ENCODE measurements at regions not wholly inside any gene's neighbourhood (a gene's known extent, or its start where the extent isn't known, plus 50 kb on each side); places are given as distances from the start of the nearest gene placed in this dataset.
"Not testable (repeated sequence)": the region's sequence is repeated elsewhere in the genome, so short reads cannot be mapped to it uniquely, and the experiment has no call there.

DNA sequence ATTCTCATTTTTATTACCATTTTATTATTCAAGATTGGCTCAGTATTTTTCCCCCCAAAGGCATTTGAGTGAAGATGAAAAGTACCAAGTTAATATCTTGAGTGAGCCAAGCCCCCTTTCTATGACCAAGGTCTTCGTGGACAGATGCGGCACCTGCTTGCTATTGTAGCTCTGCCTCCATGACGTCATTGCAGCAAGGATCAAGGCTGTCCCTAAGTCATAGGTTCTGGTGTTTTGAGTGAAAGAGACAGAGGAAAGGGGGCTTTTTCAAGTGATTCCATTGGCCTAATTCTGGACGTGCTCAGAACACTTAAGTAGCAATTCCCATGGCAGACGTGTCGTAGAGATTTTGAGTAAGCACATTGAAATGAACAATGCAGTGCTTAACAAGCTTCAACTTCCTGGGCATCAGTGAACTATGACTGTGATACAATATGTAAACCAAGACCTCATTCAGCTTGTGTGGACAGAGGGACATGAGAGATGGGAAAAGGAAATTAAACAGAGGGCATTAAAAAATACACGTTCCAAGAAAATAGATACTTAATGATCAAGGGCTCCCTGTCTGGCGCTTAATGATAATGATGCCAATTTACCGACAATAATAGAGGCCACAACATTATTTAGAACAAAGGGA lies 248.7 kb upstream of the NPVF start:
- Mint-ChIP-seq H3K9me3 (no peaks in the 10 kb centered on the region), H3K4me1 (no peaks in the 10 kb centered on the region), H3K27me3 (peaks cover 16 to 41% (median 18%) of the 10 kb centered on the region in 3 donors), H3K4me3 (no peak overlapping the region), H3K27ac (peak overlapping the region in 1 of 6 donors; percentile 71), H3K36me3 (no peaks in the 10 kb centered on the region)
- no peak for ATAC-seq (ENCODE audit: low read depth in 2 of 2)
- no peak for DNase-seq

DNA sequence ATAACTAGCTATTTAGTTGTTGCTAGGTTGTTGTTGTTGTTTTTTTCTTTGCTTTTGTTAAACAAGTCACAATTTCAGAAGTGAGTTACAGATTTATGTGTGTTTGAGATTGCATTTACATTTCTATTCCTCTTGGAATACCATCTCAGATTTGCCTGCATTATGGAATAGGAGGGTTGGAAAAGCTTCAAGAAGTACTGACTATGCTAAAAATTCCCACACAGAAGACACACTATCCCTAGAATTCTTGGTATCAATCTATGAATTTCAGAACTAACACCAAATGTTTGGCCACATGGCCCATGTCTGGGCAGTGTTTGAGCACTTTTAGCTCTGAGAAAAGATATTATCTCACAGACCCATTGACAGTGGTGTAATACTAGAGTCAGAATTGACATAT lies 249.9 kb upstream of the NPVF start:
- H3K27me3 Mint-ChIP-seq: peaks cover 7 to 40% (median 12%) of the 10 kb centered on the region in 3 donors
- H3K27ac Mint-ChIP-seq; H3K36me3 Mint-ChIP-seq; H3K4me3 Mint-ChIP-seq; ATAC-seq (ENCODE audit: low read depth in 2 of 2); H3K4me1 Mint-ChIP-seq; DNase-seq; H3K9me3 Mint-ChIP-seq: not testable (repeated sequence)

DNA sequence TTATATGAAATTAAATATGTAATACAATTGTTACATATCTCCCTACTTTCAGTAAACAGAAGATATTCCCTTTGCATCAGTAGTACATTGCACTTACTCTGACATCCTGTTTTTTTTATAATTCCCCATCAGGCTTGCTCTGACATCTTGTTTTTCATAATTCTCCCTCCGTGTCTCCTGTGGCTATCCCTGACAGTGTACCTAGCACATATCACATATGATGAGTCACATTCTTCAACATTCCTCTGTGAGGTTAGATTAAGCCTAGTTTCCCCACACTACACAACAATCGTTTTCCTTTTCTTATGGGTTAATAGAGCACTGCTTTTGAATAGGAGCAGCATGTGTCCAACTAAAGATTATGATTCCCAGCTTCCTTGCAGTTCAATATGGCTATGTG lies 250.6 kb upstream of the NPVF start:
- Mint-ChIP-seq H3K27me3 (peaks cover 6 to 33% (median 6%) of the 10 kb centered on the region in 3 donors), H3K27ac (no peak overlapping the region)

DNA sequence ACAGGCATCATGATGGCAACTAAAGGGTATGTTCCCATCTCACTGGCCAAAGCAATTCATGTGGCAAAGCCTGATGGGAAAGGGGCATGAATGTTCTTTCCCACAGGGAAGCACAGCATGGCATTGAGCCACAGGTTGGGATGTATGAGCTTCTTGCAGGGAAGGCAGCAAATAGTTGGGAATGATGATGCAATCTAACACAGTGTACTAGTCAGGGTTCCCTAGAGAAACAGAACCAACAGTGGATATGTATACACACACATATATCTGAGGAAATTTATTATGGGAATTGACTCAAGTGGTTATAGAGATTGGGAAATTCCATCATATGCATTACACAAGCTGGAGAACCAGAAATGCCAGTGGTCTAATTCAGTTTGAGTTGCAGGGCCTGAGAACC lies 253.6 kb upstream of the NPVF start:
- Mint-ChIP-seq H3K4me1 (peaks cover 0 to 4% (median 0%) of the 10 kb centered on the region in 3 donors), H3K27me3 (peaks cover 5 to 21% (median 6%) of the 10 kb centered on the region in 3 donors), H3K36me3 (no peaks in the 10 kb centered on the region), H3K4me3 (no peak overlapping the region), H3K9me3 (peaks cover 0 to 2% (median 0%) of the 10 kb centered on the region in 7 donors), H3K27ac (no peak overlapping the region)
- no peak for ATAC-seq (ENCODE audit: low read depth in 2 of 2)
- DNase-seq: no peak

More for the DNA sequence above, 250.6 kb upstream of the NPVF start:
- Mint-ChIP-seq H3K4me1 (no peaks in the 10 kb centered on the region), H3K9me3 (peaks cover 0 to 2% (median 0%) of the 10 kb centered on the region in 7 donors), H3K4me3 (no peak overlapping the region), H3K36me3 (no peaks in the 10 kb centered on the region)
- ATAC-seq (ENCODE audit: low read depth in 2 of 2): no peak
- DNase-seq: no peak

DNA sequence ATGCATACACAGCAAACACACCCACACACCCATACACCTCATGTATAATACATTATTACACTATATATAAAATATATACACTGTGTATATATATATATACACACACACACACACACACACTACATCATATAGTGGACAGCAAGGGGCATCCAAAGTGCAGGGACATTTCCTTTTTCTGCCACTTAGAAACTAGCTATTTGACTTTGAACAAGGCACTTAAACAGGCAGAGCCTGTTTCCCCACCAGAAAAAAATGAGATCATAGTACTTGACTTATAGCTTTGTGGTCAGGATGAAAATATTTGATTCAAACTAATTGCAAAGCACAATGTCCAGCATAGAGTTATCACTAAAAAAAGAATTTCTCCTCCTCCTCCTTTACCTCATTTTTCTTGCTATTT lies 254.3 kb upstream of the NPVF start:
- no peaks in the 10 kb centered on the region for H3K36me3 Mint-ChIP-seq
- DNase-seq (no peak), ATAC-seq (ENCODE audit: low read depth in 2 of 2) (no peak)
- peaks cover 0 to 15% (median 0%) of the 10 kb centered on the region in 3 donors for H3K27me3 Mint-ChIP-seq
- H3K27ac Mint-ChIP-seq: no peak overlapping the region
- H3K9me3 Mint-ChIP-seq: peaks cover 0 to 2% (median 0%) of the 10 kb centered on the region in 7 donors
- H3K4me1 Mint-ChIP-seq: peaks cover 0 to 4% (median 0%) of the 10 kb centered on the region in 3 donors
- H3K4me3 Mint-ChIP-seq: no peak overlapping the region

DNA sequence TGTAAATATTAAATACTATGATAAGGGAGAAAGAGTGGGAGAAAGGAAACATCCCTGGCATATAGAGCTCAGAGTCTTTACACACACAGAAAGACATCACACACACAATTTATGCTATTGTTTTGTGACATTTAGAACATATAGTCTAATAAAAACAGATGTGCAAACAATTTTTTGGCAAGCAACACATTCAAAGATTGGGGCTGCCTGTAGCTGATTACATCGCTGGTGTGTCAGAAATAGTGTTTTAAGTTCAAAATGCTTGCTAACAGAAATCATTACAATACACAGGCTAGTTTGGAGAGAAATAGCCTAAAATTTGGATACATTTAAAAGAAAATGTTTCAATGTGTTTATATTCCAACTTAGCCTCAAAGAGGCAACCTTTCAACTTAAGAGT lies 256.7 kb upstream of the NPVF start:
- H3K27me3 Mint-ChIP-seq: peaks cover 0 to 6% (median 0%) of the 10 kb centered on the region in 3 donors
- H3K4me3 Mint-ChIP-seq: no peak overlapping the region
- H3K4me1 Mint-ChIP-seq: peaks cover 0 to 4% (median 0%) of the 10 kb centered on the region in 3 donors
- DNase-seq (no peak), ATAC-seq (ENCODE audit: low read depth in 2 of 2) (no peak)
- no peaks in the 10 kb centered on the region for H3K36me3 Mint-ChIP-seq
- H3K27ac Mint-ChIP-seq: no peak overlapping the region
- peaks cover 0 to 9% (median 0%) of the 10 kb centered on the region in 7 donors for H3K9me3 Mint-ChIP-seq

DNA sequence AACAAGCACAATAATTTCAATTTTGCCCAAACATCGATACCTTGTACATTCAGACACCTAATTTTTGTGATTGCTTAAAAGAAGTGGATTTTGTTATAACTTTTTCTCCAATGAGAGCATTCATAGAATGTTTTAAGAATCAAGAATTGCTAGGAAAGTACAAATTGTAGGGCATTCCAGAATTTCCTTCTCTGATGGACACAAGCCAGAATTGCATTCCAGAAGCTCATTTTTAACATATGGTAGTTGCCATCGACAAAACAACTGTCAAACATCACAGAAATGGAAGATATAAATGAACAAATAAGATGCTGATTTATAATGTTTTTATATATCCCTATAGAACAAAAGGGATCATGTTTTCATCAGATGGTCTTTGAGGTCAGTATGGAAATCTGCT lies 258.4 kb upstream of the NPVF start:
- Mint-ChIP-seq H3K36me3 (no peaks in the 10 kb centered on the region), H3K9me3 (peaks cover 0 to 9% (median 0%) of the 10 kb centered on the region in 7 donors), H3K27me3 (peaks cover 0 to 6% (median 0%) of the 10 kb centered on the region in 3 donors), H3K4me1 (peaks cover 0 to 4% (median 0%) of the 10 kb centered on the region in 3 donors), H3K4me3 (no peak overlapping the region), H3K27ac (no peak overlapping the region)
- DNase-seq (no peak), ATAC-seq (ENCODE audit: low read depth in 2 of 2) (no peak)

DNA sequence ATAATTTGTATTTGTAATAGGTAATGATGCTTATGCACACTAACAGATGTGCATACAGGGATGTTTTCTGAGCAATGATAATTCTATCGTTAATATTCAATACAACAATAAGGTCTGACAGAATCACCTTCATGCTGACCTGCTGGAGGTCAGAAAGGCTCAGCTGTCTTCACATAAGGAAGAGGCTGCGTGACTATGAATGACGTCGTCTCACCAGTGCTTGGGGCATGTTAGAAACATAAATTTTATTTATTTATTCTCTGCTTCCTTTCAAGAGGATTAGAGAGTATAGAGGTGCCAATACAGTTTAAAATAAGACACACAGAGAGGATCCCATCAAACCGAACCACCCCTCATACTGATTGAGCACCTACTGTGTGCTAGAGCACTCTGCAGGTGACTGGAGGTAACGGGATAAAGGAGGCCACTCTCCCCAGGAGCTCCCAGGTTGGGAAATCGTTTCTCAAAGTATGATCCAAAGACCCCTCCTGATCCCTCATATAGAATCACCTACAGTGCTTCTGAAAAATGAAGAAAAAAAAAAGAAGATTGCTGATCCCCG lies 265.6 kb upstream of the NPVF start:
- Mint-ChIP-seq H3K9me3 (peaks cover 0 to 1% (median 0%) of the 10 kb centered on the region in 7 donors), H3K27me3 (no peaks in the 10 kb centered on the region), H3K4me1 (peaks cover 9 to 10% (median 10%) of the 10 kb centered on the region in 3 donors), H3K36me3 (no peaks in the 10 kb centered on the region), H3K4me3 (no peak overlapping the region), H3K27ac (peak overlapping the region in 1 of 6 donors; percentile 9)
- DNase-seq: no peak
- no peak for ATAC-seq (ENCODE audit: low read depth in 2 of 2)

DNA sequence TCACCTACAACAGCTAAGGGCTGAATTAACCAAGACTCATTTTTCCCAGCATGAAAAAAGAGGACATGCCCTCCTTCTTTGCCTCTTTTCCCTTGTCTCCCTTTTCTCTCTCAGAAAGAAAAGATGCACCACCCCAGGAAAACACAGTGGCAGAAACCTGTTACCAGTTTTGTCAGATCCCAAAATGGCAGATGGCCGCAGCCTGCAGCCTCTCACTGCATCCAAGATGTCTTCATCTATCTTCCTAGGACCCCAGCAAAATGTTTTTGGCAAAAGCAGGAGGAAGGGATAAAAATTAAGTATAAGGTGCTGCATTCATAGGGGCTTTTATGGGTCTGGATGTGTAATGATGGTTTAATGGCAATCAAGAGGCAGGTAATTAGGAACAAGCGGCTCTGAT lies 266.6 kb upstream of the NPVF start:
- Mint-ChIP-seq H3K9me3 (no peaks in the 10 kb centered on the region), H3K27ac (peak overlapping the region in 1 of 6 donors; percentile 73), H3K36me3 (no peaks in the 10 kb centered on the region), H3K4me3 (peak overlapping the region in 2 of 8 donors; percentile 21 to 87), H3K27me3 (no peaks in the 10 kb centered on the region), H3K4me1 (peaks cover 9 to 10% (median 10%) of the 10 kb centered on the region in 3 donors)
- ATAC-seq (ENCODE audit: low read depth in 2 of 2): no peak
- DNase-seq: no peak

DNA sequence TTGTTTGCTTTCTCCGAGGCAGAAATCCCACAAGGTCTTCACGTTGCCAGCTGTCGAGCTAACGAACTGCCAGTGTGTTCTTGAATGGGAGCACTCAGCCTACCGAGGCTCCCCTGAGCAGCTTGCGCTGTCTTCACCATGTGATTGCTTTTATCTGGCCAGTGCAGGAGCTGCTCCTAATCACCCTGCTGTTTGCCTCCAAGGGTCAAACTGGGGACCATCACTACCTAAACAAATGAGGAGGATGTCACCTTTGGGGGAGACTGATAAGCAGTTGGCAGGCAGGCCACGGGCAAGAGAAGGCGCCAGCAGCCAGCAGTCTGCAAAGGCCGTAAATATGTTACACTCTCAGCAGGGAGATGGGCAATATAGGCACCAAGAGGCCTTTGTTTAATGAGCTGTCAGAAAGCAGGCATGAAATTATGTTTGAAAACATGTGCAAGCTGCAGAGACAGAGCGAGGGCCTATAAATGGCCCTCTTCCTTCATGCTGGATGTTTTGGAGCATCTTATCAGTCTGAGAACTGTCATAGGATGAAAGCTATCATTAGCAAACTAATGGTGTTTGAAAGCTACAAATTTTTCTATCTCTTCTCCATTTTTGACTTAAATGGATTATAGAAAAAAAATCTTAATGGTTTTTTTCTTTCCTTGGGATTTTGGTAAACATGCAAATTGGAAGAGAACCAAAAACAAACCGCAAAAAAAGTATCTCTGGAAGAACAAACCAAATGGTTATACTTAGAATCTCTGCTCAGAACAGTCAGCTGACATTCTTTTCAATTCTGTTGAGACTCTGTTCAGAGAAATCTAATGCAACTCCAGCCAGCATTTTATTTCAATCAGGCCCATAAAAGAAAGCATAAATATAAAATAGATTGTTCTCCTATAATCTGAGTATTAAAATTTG lies 267.3 kb upstream of the NPVF start:
- peaks cover 9 to 10% (median 10%) of the 10 kb centered on the region in 3 donors for H3K4me1 Mint-ChIP-seq
- DNase-seq (no peak), ATAC-seq (ENCODE audit: low read depth in 2 of 2) (no peak)
- H3K27ac Mint-ChIP-seq: peak overlapping the region in 2 of 6 donors; percentile 73 to 86
- H3K27me3 Mint-ChIP-seq: no peaks in the 10 kb centered on the region
- H3K4me3 Mint-ChIP-seq: peak overlapping the region in 5 of 8 donors; percentile 10 to 87 (median 22)
- no peaks in the 10 kb centered on the region for H3K9me3 Mint-ChIP-seq
- H3K36me3 Mint-ChIP-seq: no peaks in the 10 kb centered on the region

DNA sequence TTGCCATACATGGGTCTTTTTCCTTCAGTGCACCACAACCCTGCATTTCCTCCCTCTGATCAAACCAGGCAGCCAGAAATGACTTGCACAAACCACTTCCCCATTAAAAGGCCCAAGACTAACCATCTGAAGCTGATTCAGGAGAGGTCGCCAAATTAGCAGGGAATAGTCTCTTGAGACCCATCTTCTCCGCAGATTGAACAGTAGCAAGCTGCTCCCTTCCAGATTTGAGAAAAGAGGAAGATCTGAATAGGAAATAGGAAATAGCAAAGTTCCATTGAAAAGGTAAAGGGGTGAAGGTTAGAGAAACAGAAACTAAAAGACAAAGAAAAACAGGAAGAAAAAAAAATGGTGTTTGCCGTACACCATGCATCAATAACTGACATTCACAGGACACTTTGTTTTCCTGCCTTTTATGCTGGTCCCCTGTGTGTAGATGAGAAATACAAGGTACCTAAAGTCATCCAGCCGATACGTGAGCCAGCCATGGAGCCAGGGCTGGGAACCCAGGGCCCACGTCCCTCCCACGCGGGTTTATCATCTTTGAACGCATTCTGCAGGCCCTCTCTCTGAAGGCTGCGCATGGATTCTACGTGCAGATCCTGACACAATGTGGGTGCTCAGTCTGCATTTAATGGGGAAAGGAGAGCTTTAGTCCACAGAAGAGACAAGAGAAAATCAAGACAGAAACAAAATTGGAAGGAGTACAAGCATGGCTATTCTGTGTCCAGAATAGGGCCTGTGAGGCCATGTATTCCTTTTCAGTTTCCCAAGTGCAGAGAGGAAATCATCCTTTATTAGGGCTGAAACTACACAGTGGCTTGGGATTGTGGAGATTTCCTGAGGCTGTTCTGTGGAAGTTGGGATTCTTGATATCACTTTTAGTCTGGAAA lies 268.4 kb upstream of the NPVF start:
- DNase-seq: peak; percentile 37
- Mint-ChIP-seq H3K27ac (peak overlapping the region; percentile 86 to 97 (median 94)), H3K36me3 (peaks cover 0 to 3% of the 10 kb centered on the region in 2 donors), H3K4me1 (peaks cover 9 to 10% (median 10%) of the 10 kb centered on the region in 3 donors), H3K9me3 (no peaks in the 10 kb centered on the region), H3K27me3 (peaks cover 0 to 5% (median 2%) of the 10 kb centered on the region in 3 donors), H3K4me3 (peak overlapping the region; percentile 80 to 98 (median 88))
- ATAC-seq (ENCODE audit: low read depth in 2 of 2): peak; percentile 91

DNA sequence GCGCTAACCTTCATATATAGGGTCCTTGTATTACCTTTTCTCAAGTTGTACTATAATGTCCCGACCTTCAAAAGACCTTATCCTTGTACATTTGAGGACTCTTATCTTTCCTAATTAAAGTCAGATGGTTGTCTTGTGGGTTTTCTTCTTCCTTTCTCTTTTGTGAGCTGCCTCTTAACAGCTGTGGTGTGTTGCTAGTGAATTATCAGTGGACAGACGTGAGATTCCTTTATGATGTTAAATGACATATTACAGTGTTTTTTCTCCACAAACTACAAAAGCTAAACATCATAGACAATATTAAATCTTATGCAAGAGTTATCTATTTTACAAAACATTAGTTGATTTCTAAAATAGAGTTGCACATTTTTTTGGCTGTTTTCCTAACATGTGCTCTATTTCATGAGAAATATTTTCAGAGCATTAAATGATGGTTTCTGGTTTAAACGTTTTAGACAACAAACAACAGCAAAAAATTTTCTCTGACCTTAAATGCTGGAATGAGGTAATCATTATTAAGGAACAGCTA lies 272.2 kb upstream of the NPVF start:
- H3K9me3 Mint-ChIP-seq: no peaks in the 10 kb centered on the region
- DNase-seq: no peak
- H3K27ac Mint-ChIP-seq: no peak overlapping the region
- peaks cover 9 to 10% (median 10%) of the 10 kb centered on the region in 3 donors for H3K4me1 Mint-ChIP-seq
- ATAC-seq (ENCODE audit: low read depth in 2 of 2): no peak
- peaks cover 0 to 7% of the 10 kb centered on the region in 2 donors for H3K36me3 Mint-ChIP-seq
- no peak overlapping the region for H3K4me3 Mint-ChIP-seq
- peaks cover 0 to 10% (median 6%) of the 10 kb centered on the region in 3 donors for H3K27me3 Mint-ChIP-seq

Data from naive B cell (primary cell).